Neuronal stem cell (in vitro differentiated cells): ENCODE measurements at regions not wholly inside any gene's neighbourhood (a gene's known extent, or its start where the extent isn't known, plus 50 kb on each side); places are given as distances from the start of the nearest gene placed in this dataset.
A peak's percentile ranks its signal among the peaks of the same experiment; 100 is the strongest.

Source experiments
- DNase-seq: peaks from one replicate; pipeline ENCODE4 v3.0.0-alpha.2; 2013; ENCODE audit warnings: low spot score
- H2AFZ ChIP-seq: one replicate; pipeline ENCODE4 v1.6.1; 2013; ENCODE audit warnings: mild to moderate bottlenecking, low read length, inconsistent platforms
- H2AK5ac ChIP-seq: 2 replicates; pipeline ENCODE4 v1.6.1; 2013; ENCODE audit warnings: low read depth, mild to moderate bottlenecking, inconsistent platforms, low read length, moderate library complexity, mixed read lengths
- H2BK120ac ChIP-seq: 2 replicates; pipeline ENCODE4 v1.6.1; 2013; ENCODE audit warnings: low read depth, mild to moderate bottlenecking, inconsistent platforms, low read length, moderate library complexity, mixed read lengths
- H2BK12ac ChIP-seq: one replicate; pipeline ENCODE4 v1.6.1; 2013; ENCODE audit warnings: low read length, inconsistent platforms
- H2BK15ac ChIP-seq: 2 replicates; pipeline ENCODE4 v1.6.1; 2013; ENCODE audit warnings: mild to moderate bottlenecking, low read length, inconsistent platforms, mixed read lengths
- H2BK5ac ChIP-seq: one replicate; pipeline ENCODE4 v1.6.1; 2013; ENCODE audit warnings: inconsistent platforms, mild to moderate bottlenecking, low read length, moderate library complexity
- H3K14ac ChIP-seq: one replicate; pipeline ENCODE4 v1.6.1; 2013; ENCODE audit warnings: low read length, inconsistent platforms
- H3K18ac ChIP-seq: 2 replicates; pipeline ENCODE4 v1.6.1; 2013; ENCODE audit warnings: low read length, inconsistent platforms
- H3K23ac ChIP-seq: 2 replicates; pipeline ENCODE4 v1.6.1; 2013; ENCODE audit warnings: low read depth, mild to moderate bottlenecking, mixed read lengths, low read length, inconsistent platforms; ENCODE audit not compliant: poor library complexity
- H3K27ac ChIP-seq: replicated peaks from 3 replicates; pipeline ENCODE4 v1.5.1; 2013; ENCODE audit warnings: low read length, inconsistent platforms
- H3K27me3 ChIP-seq, 3 experiments: 2 replicates each; pipeline ENCODE4 v1.6.1; 2013; ENCODE audit warnings: low read length in 3 of 3, mild to moderate bottlenecking in 2 of 3, inconsistent platforms in 1 of 3, low read depth in 1 of 3, mixed read lengths in 1 of 3, moderate library complexity in 1 of 3; ENCODE audit not compliant: control insufficient read depth in 3 of 3, insufficient read depth in 3 of 3
- H3K36me3 ChIP-seq, 2 donors: replicated peaks in 1 of 2; 2 replicates each; pipeline ENCODE4 v1.6.1; 2013; ENCODE audit warnings: low read length in 2 of 2; ENCODE audit not compliant: control insufficient read depth in 2 of 2, insufficient read depth in 2 of 2
- H3K4ac ChIP-seq: 2 replicates; pipeline ENCODE4 v1.6.1; 2013; ENCODE audit warnings: inconsistent platforms, mild to moderate bottlenecking, low read length, moderate library complexity
- H3K4me1 ChIP-seq, 2 donors: 1 replicate in 1 of 2; 2 replicates in 1 of 2; pipeline ENCODE4 v1.6.1; 2013; ENCODE audit warnings: low read length in 2 of 2, low read depth in 1 of 2; ENCODE audit not compliant: control insufficient read depth in 2 of 2, insufficient read depth in 1 of 2
- H3K4me2 ChIP-seq: one replicate; pipeline ENCODE4 v1.6.1; 2013; ENCODE audit warnings: mild to moderate bottlenecking, low read length, inconsistent platforms; ENCODE audit not compliant: insufficient read depth, poor library complexity, severe bottlenecking
- H3K4me3 ChIP-seq, 2 donors: 2 replicates each; pipeline ENCODE4 v1.5.1; 2013; ENCODE audit warnings: low read length in 2 of 2, mild to moderate bottlenecking in 2 of 2, inconsistent platforms in 1 of 2, moderate library complexity in 1 of 2
- H3K79me1 ChIP-seq: one replicate; pipeline ENCODE4 v1.6.1; 2013; ENCODE audit warnings: low read depth, mild to moderate bottlenecking, inconsistent platforms, low read length, moderate library complexity
- H3K9ac ChIP-seq: one replicate; pipeline ENCODE4 v1.6.1; 2013; ENCODE audit warnings: mild to moderate bottlenecking, low read depth, low read length, inconsistent platforms; ENCODE audit not compliant: poor library complexity
- H3K9me3 ChIP-seq, 2 donors: replicated peaks in 1 of 2; 2 replicates each; pipeline versions ENCODE3 to v1.6.1; 2013; ENCODE audit warnings: low read length in 2 of 2, mild to moderate bottlenecking in 2 of 2, inconsistent platforms in 1 of 2, low read depth in 1 of 2, mixed read lengths in 1 of 2, moderate library complexity in 1 of 2; ENCODE audit not compliant: control insufficient read depth in 2 of 2, insufficient read depth in 1 of 2
- H4K8ac ChIP-seq: one replicate; pipeline ENCODE4 v1.6.1; 2013; ENCODE audit warnings: low read depth, mild to moderate bottlenecking, inconsistent platforms, low read length, moderate library complexity
- H4K91ac ChIP-seq: one replicate; pipeline ENCODE4 v1.6.1; 2013; ENCODE audit warnings: low read length, low read depth, mild to moderate bottlenecking, inconsistent platforms; ENCODE audit not compliant: poor library complexity
- WGBS, 2 donors: extraction: QIAGEN DNeasy Blood & Tissue Kit; methylation state at CpG; one replicate each; pipeline ENCODE4 v1.1.7; 2013; ENCODE audit warnings: missing lambda C conversion rate in 2 of 2, mixed read lengths in 1 of 2; ENCODE audit not compliant: insufficient read length in 2 of 2, insufficient replicate concordance in 1 of 2; ENCODE audit errors: extremely low coverage in 2 of 2; 5-methylcytosine and 5-hydroxymethylcytosine counted together

DNA sequence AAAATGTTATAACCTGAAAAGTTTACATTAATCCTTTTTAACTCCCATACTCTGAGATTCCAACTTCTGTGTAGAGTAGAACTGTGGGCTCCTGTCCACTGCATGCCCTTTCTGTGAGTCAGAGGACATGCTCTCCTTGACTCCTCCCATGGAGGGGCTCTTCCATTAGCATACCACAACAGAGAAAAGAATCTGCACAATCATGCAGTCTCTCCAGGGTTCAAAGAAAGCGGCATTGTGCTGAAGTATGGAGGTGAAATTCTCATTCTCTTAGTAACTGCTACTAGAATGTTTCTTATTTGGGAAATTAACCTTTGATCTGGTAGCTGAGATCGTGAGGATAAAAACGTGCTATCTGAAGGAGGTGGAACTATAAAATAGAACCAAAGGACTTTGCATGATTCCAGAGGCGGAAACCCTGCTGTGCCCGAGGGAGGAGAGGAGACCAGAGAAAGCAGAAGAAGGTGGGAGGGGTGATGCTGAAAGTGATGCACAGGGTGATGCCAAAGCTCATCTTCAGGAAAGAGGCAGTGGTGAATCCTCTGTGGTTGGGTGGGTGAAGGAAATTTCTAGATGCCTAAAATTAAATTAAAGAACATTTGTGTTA is 202.2 kb upstream of the PCSK2 start:
- DNase-seq = peak; percentile 48
- no peaks in the 10 kb centered on the region for H3K36me3 ChIP-seq

DNA sequence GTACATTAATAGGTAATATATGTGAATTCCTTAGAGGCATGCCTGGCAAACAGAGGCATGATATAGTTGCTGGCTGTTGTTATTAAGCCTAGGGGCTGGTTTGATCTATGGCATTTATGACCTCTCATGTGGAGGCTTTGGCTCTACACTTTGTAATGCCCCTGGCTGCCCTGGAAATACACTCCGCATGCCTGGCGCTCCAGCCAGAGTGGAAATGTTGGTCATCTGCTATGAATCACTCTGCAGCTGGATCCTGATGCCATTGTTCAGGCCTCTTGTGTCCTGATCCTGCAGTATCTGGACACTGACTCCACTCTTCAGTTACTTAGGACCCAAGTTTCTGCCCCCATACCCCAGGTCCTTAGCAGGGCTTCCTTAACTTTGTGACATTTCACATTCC is 200.5 kb upstream of the PCSK2 start:
- H3K36me3 ChIP-seq = no peaks in the 10 kb centered on the region
- WGBS, 2 donors = no CpG with 5 or more reads among the region's 2 CpGs
- peaks cover 12% of the 10 kb centered on the region in 2 donors for H3K4me1 ChIP-seq
- H3K4me2 ChIP-seq = no peak overlapping the region
- no peak overlapping the region for H2AFZ ChIP-seq
- no peaks in the 10 kb centered on the region for H3K79me1 ChIP-seq
- H2BK120ac ChIP-seq = no peak overlapping the region
- peaks cover 0 to 3% of the 10 kb centered on the region in 2 donors for H3K9me3 ChIP-seq
- no peak overlapping the region for H3K14ac ChIP-seq
- no peak for DNase-seq
- no peak overlapping the region for H3K18ac ChIP-seq
- no peak overlapping the region for H3K23ac ChIP-seq
- no peaks in the 10 kb centered on the region for H3K27me3 ChIP-seq
- no peak overlapping the region for H2BK12ac ChIP-seq
- H3K4ac ChIP-seq = no peak overlapping the region
- no peak overlapping the region for H4K8ac ChIP-seq
- H3K4me3 ChIP-seq = no peak overlapping the region
- H4K91ac ChIP-seq = no peak overlapping the region
- no peak overlapping the region for H3K9ac ChIP-seq
- H3K27ac ChIP-seq = no peak overlapping the region
- no peak overlapping the region for H2AK5ac ChIP-seq
- no peak overlapping the region for H2BK5ac ChIP-seq
- H2BK15ac ChIP-seq = no peak overlapping the region

More for the DNA sequence above, 202.2 kb upstream of the PCSK2 start:
- no peak overlapping the region for H3K14ac ChIP-seq
- H3K9ac ChIP-seq = no peak overlapping the region
- no peak overlapping the region for H2BK12ac ChIP-seq
- H3K9me3 ChIP-seq = peaks cover 0 to 3% of the 10 kb centered on the region in 2 donors
- H3K79me1 ChIP-seq = no peaks in the 10 kb centered on the region
- no peak overlapping the region for H2BK120ac ChIP-seq
- no peak overlapping the region for H3K23ac ChIP-seq
- H3K18ac ChIP-seq = no peak overlapping the region
- peak overlapping the region; percentile 48 for H3K27ac ChIP-seq
- WGBS, 2 donors = no CpG with 5 or more reads among the region's 5 CpGs
- no peak overlapping the region for H4K8ac ChIP-seq
- no peak overlapping the region for H3K4ac ChIP-seq
- H2AK5ac ChIP-seq = no peak overlapping the region
- no peak overlapping the region for H4K91ac ChIP-seq
- no peak overlapping the region for H3K4me2 ChIP-seq
- peaks cover 10 to 12% of the 10 kb centered on the region in 2 donors for H3K4me1 ChIP-seq
- H2BK15ac ChIP-seq = no peak overlapping the region
- H2BK5ac ChIP-seq = no peak overlapping the region
- H3K4me3 ChIP-seq = no peak overlapping the region
- peak overlapping the region; percentile 48 for H2AFZ ChIP-seq
- H3K27me3 ChIP-seq = no peaks in the 10 kb centered on the region

DNA sequence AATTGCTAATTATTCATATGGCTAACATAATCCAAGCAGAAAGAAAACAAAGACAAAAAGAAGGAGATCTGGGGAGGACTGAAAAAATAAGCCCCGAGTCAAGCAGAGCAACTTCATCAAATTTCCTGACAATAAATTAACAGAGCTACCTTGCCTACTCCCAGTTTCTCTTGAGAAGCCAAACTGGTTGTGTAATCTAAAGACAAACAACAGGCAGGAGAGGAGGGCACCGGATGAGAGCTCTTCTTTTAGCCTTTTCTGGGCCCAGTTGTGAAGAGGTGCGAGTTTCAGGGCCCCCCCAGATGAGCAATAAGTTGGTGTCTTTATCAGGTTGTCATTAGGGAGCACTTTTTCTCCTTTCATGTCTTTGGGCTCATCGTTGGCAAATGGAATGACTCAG is 197.1 kb upstream of the PCSK2 start:
- Histone ChIP-seq H2AFZ (no peak overlapping the region), H3K79me1 (no peaks in the 10 kb centered on the region), H3K36me3 (no peaks in the 10 kb centered on the region), H4K8ac (no peak overlapping the region), H3K23ac (no peak overlapping the region), H3K27me3 (no peaks in the 10 kb centered on the region), H2BK15ac (no peak overlapping the region), H3K18ac (no peak overlapping the region), H3K9ac (no peak overlapping the region), H3K9me3 (peaks cover 0 to 3% of the 10 kb centered on the region in 2 donors), H3K4me1 (peaks cover 3 to 4% of the 10 kb centered on the region in 2 donors), H2BK5ac (no peak overlapping the region), H3K4me2 (no peak overlapping the region), H3K14ac (no peak overlapping the region), H2AK5ac (no peak overlapping the region), H2BK120ac (no peak overlapping the region), H2BK12ac (no peak overlapping the region), H3K4me3 (no peak overlapping the region), H4K91ac (no peak overlapping the region), H3K4ac (no peak overlapping the region), H3K27ac (no peak overlapping the region)
- no peak for DNase-seq
- WGBS, 2 donors = no CpG with 5 or more reads among the region's 4 CpGs

DNA sequence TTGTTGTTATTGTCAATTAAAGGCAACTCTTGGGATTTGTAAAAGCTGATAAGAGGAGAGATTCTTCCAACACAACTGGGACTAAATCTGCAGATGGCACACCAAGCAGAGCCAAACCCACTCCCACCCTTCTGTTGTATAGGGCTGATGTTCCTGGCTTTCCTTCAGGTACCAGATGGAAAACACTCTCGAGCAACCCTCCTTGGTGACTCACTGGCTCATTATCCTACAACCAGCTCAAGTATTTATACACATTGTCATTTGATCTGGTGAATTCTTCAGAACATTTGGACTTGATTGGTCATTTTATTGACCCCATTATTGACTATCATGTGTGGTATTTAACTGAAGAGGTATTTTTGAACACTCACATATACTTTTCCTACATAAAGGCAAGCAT is 190.3 kb upstream of the PCSK2 start:
- no peaks in the 10 kb centered on the region for H3K9me3 ChIP-seq
- no peak overlapping the region for H3K4me3 ChIP-seq
- WGBS, 2 donors = no CpG with 5 or more reads among the region's 1 CpG

More for the DNA sequence above, 190.3 kb upstream of the PCSK2 start:
- H2BK15ac ChIP-seq = no peak overlapping the region
- H2BK120ac ChIP-seq = no peak overlapping the region
- no peak overlapping the region for H2BK12ac ChIP-seq
- H2AFZ ChIP-seq = no peak overlapping the region
- no peak overlapping the region for H3K18ac ChIP-seq
- no peak for DNase-seq
- H3K23ac ChIP-seq = no peak overlapping the region
- no peak overlapping the region for H3K14ac ChIP-seq
- no peaks in the 10 kb centered on the region for H3K4me1 ChIP-seq
- no peak overlapping the region for H3K27ac ChIP-seq
- no peak overlapping the region for H3K4me2 ChIP-seq
- H3K27me3 ChIP-seq = no peaks in the 10 kb centered on the region
- H3K4ac ChIP-seq = no peak overlapping the region
- H2BK5ac ChIP-seq = no peak overlapping the region
- H3K79me1 ChIP-seq = no peaks in the 10 kb centered on the region
- no peak overlapping the region for H4K8ac ChIP-seq
- no peak overlapping the region for H2AK5ac ChIP-seq
- H4K91ac ChIP-seq = no peak overlapping the region
- no peak overlapping the region for H3K9ac ChIP-seq
- no peaks in the 10 kb centered on the region for H3K36me3 ChIP-seq
